B cell (primary cell): ENCODE measurements at regions not wholly inside any gene's neighbourhood (a gene's known extent, or its start where the extent isn't known, plus 50 kb on each side); places are given as distances from the start of the nearest gene placed in this dataset.

Source experiments
- CTCF ChIP-seq: fragments of 200-600 bp; IDR thresholded peaks from one replicate; pipeline ENCODE4 v1.8.0; 2022; ENCODE audit warnings: antibody characterized with exemption, mild to moderate bottlenecking
- EZH2 ChIP-seq: IDR thresholded peaks from 2 replicates; pipeline ENCODE4 v1.6.1; 2012; ENCODE audit warnings: borderline replicate concordance, low read depth, mild to moderate bottlenecking, moderate library complexity, low read length; ENCODE audit not compliant: insufficient read depth, poor library complexity, severe bottlenecking

GRCh38 chr1:208997726-208998312 is 585.7 kb upstream of the CAMK1G start:
- no peak for TF ChIP-seq CTCF
- no peak for TF ChIP-seq EZH2
